Liver (tissue), 8 donors: ENCODE measurements at regions not wholly inside any gene's neighbourhood (a gene's known extent, or its start where the extent isn't known, plus 50 kb on each side); places are given as distances from the start of the nearest gene placed in this dataset.

Experiments used
- DNase-seq: peaks from one replicate; pipeline ENCODE4 v3.0.0-alpha.2; 2017; ENCODE audit warnings: low spot score
- H3K27ac ChIP-seq, 2 donors: one replicate each; pipeline ENCODE4 v1.7.0; 2013; ENCODE audit warnings: inconsistent platforms in 2 of 2, low read length in 2 of 2, control low read depth in 1 of 2, low read depth in 1 of 2, mild to moderate bottlenecking in 1 of 2
- H3K27me3 ChIP-seq, 4 donors: one replicate each; pipeline versions ENCODE4 v1.6.1 to v1.7.0; 2013; ENCODE audit warnings: low read length in 3 of 4, inconsistent platforms in 1 of 4, mild to moderate bottlenecking in 1 of 4, moderate library complexity in 1 of 4; ENCODE audit not compliant: control insufficient read depth in 4 of 4, insufficient read depth in 4 of 4
- H3K36me3 ChIP-seq, 4 donors: one replicate each; pipeline versions ENCODE4 v1.6.1 to v1.7.0; 2013; ENCODE audit warnings: low read length in 3 of 4, mild to moderate bottlenecking in 3 of 4, low read depth in 1 of 4, moderate library complexity in 1 of 4; ENCODE audit not compliant: control insufficient read depth in 4 of 4, insufficient read depth in 3 of 4
- H3K4me1 ChIP-seq, 4 donors: one replicate each; pipeline versions ENCODE4 v1.6.1 to v1.7.0; 2013; ENCODE audit warnings: low read length in 3 of 4, mild to moderate bottlenecking in 3 of 4, moderate library complexity in 1 of 4; ENCODE audit not compliant: control insufficient read depth in 4 of 4, insufficient read depth in 4 of 4
- H3K4me3 ChIP-seq, 3 donors: one replicate each; pipeline versions ENCODE4 v1.6.1 to v1.7.0; 2013; ENCODE audit warnings: low read length in 3 of 3, control low read depth in 1 of 3, low read depth in 1 of 3, mild to moderate bottlenecking in 1 of 3
- H3K9ac ChIP-seq, 2 donors: one replicate each; pipeline ENCODE4 v1.7.0; 2013; ENCODE audit warnings: low read length in 2 of 2, mild to moderate bottlenecking in 2 of 2, moderate library complexity in 2 of 2, control low read depth in 1 of 2, low read depth in 1 of 2
- H3K9me3 ChIP-seq, 4 donors: one replicate each; pipeline versions ENCODE4 v1.6.1 to v1.7.0; 2013; ENCODE audit warnings: low read length in 3 of 4; ENCODE audit not compliant: control insufficient read depth in 4 of 4
- EGR1 ChIP-seq, 2 donors: IDR thresholded peaks; 2 replicates each; pipeline ENCODE4 v1.6.1; 2016 to 2018; ENCODE audit warnings: antibody characterized with exemption in 2 of 2, low read depth in 2 of 2
- FOXA1 ChIP-seq: IDR thresholded peaks from 2 replicates; pipeline ENCODE4 v1.6.1; 2016; ENCODE audit warnings: antibody characterized with exemption
- FOXA2 ChIP-seq: IDR thresholded peaks from 2 replicates; pipeline ENCODE4 v1.6.1; 2016; ENCODE audit warnings: antibody characterized with exemption
- GABPA ChIP-seq, 2 donors: IDR thresholded peaks in 1 of 2; conservative IDR thresholded peaks in 1 of 2; 2 replicates each; pipeline ENCODE4 v1.6.1; 2016; ENCODE audit warnings: antibody characterized with exemption in 2 of 2, mild to moderate bottlenecking in 1 of 2, moderate library complexity in 1 of 2
- HNF4A ChIP-seq, 2 donors: conservative IDR thresholded peaks; 2 replicates each; pipeline ENCODE4 v1.6.1; 2016; ENCODE audit warnings: antibody characterized with exemption in 2 of 2, mild to moderate bottlenecking in 2 of 2
- HNF4G ChIP-seq: IDR thresholded peaks from 2 replicates; pipeline ENCODE4 v1.6.1; 2016; ENCODE audit warnings: antibody characterized with exemption
- JUND ChIP-seq, 2 donors: IDR thresholded peaks; 2 replicates each; pipeline ENCODE4 v1.6.1; 2016; ENCODE audit warnings: antibody characterized with exemption in 2 of 2
- NR2F2 ChIP-seq: IDR thresholded peaks from 2 replicates; pipeline ENCODE4 v1.6.1; 2016; ENCODE audit warnings: antibody characterized with exemption
- RAD21 ChIP-seq, 2 donors: IDR thresholded peaks; 2 replicates each; pipeline ENCODE4 v1.6.1; 2016; ENCODE audit warnings: antibody characterized with exemption in 2 of 2, mild to moderate bottlenecking in 2 of 2
- RXRA ChIP-seq, 2 donors: IDR thresholded peaks; 2 replicates each; pipeline ENCODE4 v1.6.1; 2017 to 2018; ENCODE audit warnings: antibody characterized with exemption in 2 of 2, mild to moderate bottlenecking in 1 of 2
- SP1 ChIP-seq: IDR thresholded peaks from 2 replicates; pipeline ENCODE4 v1.6.1; 2018; ENCODE audit warnings: antibody characterized with exemption, mild to moderate bottlenecking
- TAF1 ChIP-seq: conservative IDR thresholded peaks from 2 replicates; pipeline ENCODE4 v1.6.1; 2016; ENCODE audit warnings: antibody characterized with exemption, mild to moderate bottlenecking
- YY1 ChIP-seq: IDR thresholded peaks from 2 replicates; pipeline ENCODE4 v1.6.1; 2016; ENCODE audit warnings: antibody characterized with exemption, mild to moderate bottlenecking
- WGBS: extraction: QIAGEN DNeasy Blood & Tissue Kit; methylation state at CpG from one replicate; pipeline ENCODE4 v1.1.7; 2013; 5-methylcytosine and 5-hydroxymethylcytosine counted together
- TF ChIP-seq, protein P1 (sequence below): IDR thresholded peaks from 2 replicates; pipeline ENCODE4 v1.6.1; 2016; ENCODE audit warnings: antibody characterized with exemption
- TF ChIP-seq, protein P2 (sequence below): IDR thresholded peaks from 2 replicates; pipeline ENCODE4 v1.6.1; 2016; ENCODE audit warnings: antibody characterized with exemption
- TF ChIP-seq, protein P3 (sequence below): IDR thresholded peaks from 2 replicates; pipeline ENCODE4 v1.6.1; 2016; ENCODE audit warnings: antibody characterized with exemption, mild to moderate bottlenecking
- TF ChIP-seq, protein P4 (sequence below): IDR thresholded peaks from 2 replicates; pipeline ENCODE4 v1.6.1; 2016; ENCODE audit warnings: antibody characterized with exemption
- TF ChIP-seq, protein P5 (sequence below): fragments of 150-350 bp; IDR thresholded peaks from 2 replicates; pipeline ENCODE4 v1.5.1; 2017; ENCODE audit warnings: improper control_type of control experiment, low read depth, low read length; ENCODE audit not compliant: missing input control
- donor health status: healthy.
- donor health status: healthy.
- donor health status: healthy.
- donor health status: healthy.
- donor health status: healthy.

DNA sequence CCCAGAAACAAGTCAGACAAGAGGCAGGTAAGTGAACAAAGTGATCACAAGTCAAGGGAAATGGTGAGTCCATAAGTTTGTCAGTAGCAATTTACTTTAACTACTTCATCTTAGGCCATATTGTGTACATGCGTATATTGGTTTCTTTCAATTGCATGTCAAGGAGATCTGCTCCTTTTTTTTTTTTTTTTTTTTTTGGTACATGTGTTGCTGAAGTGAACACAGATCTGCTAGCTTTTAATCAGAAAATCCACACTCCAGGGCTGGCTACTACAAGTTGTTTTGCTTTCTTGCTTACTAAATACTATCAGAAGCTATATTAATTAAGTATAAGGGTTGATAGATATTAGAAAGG is 985.1 kb downstream of the TSN start:
- H3K9ac ChIP-seq: no peak overlapping the region
- 96% methylated on average over 1 of the region's 1 CpG for WGBS

DNA sequence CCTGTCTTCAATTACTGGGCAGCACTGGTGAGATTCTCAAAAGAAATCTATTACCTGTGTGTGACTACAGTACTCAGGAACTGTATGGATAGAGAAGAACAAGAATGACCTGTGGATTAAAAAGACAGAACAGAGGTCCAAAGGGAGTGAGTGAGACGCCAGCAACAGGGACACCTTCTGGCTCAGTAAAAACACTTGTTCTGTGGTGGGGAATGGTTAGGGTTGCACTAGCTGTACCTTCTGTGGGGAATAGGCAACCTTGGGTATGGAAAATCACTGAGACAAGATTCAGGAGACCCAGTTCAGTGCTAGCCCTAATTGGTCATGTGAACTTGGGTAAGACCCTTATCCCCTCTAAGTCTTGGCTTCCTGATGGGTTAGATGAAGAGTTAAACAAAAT is 986.0 kb downstream of the TSN start:
- WGBS: 70% methylated on average over 1 of the region's 1 CpG
- no peaks in the 10 kb centered on the region for H3K4me1 ChIP-seq
- no peaks in the 10 kb centered on the region for H3K9me3 ChIP-seq
- H3K36me3 ChIP-seq: no peaks in the 10 kb centered on the region
- H3K27me3 ChIP-seq: no peaks in the 10 kb centered on the region
- no peak overlapping the region for H3K27ac ChIP-seq
- H3K9ac ChIP-seq: no peak overlapping the region
- no peak for DNase-seq
- no peak overlapping the region for H3K4me3 ChIP-seq
- TF ChIP-seq GABPA (IDR thresholded peaks at IDR 0.05 in 1 of 2, conservative IDR thresholded peaks at IDR 0.05 in 1 of 2) (no peak), NR2F2 (no peak), RAD21 (IDR thresholded peaks at IDR 0.05) (no peak), FOXA1 (no peak), FOXA2 (no peak), TAF1 (no peak), EGR1 (IDR thresholded peaks at IDR 0.05; ENCODE audit: low read depth in 2 of 2) (no peak), HNF4G (no peak), JUND (IDR thresholded peaks at IDR 0.05) (no peak), HNF4A (conservative IDR thresholded peaks at IDR 0.05) (no peak), SP1 (no peak), YY1 (no peak), RXRA (IDR thresholded peaks at IDR 0.05) (no peak)
- TF ChIP-seq, protein P1, sequence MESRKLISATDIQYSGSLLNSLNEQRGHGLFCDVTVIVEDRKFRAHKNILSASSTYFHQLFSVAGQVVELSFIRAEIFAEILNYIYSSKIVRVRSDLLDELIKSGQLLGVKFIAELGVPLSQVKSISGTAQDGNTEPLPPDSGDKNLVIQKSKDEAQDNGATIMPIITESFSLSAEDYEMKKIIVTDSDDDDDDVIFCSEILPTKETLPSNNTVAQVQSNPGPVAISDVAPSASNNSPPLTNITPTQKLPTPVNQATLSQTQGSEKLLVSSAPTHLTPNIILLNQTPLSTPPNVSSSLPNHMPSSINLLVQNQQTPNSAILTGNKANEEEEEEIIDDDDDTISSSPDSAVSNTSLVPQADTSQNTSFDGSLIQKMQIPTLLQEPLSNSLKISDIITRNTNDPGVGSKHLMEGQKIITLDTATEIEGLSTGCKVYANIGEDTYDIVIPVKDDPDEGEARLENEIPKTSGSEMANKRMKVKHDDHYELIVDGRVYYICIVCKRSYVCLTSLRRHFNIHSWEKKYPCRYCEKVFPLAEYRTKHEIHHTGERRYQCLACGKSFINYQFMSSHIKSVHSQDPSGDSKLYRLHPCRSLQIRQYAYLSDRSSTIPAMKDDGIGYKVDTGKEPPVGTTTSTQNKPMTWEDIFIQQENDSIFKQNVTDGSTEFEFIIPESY: no peak
- TF ChIP-seq, protein P2, sequence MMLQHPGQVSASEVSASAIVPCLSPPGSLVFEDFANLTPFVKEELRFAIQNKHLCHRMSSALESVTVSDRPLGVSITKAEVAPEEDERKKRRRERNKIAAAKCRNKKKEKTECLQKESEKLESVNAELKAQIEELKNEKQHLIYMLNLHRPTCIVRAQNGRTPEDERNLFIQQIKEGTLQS: no peak
- TF ChIP-seq, protein P3, sequence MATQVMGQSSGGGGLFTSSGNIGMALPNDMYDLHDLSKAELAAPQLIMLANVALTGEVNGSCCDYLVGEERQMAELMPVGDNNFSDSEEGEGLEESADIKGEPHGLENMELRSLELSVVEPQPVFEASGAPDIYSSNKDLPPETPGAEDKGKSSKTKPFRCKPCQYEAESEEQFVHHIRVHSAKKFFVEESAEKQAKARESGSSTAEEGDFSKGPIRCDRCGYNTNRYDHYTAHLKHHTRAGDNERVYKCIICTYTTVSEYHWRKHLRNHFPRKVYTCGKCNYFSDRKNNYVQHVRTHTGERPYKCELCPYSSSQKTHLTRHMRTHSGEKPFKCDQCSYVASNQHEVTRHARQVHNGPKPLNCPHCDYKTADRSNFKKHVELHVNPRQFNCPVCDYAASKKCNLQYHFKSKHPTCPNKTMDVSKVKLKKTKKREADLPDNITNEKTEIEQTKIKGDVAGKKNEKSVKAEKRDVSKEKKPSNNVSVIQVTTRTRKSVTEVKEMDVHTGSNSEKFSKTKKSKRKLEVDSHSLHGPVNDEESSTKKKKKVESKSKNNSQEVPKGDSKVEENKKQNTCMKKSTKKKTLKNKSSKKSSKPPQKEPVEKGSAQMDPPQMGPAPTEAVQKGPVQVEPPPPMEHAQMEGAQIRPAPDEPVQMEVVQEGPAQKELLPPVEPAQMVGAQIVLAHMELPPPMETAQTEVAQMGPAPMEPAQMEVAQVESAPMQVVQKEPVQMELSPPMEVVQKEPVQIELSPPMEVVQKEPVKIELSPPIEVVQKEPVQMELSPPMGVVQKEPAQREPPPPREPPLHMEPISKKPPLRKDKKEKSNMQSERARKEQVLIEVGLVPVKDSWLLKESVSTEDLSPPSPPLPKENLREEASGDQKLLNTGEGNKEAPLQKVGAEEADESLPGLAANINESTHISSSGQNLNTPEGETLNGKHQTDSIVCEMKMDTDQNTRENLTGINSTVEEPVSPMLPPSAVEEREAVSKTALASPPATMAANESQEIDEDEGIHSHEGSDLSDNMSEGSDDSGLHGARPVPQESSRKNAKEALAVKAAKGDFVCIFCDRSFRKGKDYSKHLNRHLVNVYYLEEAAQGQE: no peak
- TF ChIP-seq, protein P4, sequence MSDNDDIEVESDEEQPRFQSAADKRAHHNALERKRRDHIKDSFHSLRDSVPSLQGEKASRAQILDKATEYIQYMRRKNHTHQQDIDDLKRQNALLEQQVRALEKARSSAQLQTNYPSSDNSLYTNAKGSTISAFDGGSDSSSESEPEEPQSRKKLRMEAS: no peak

More for the DNA sequence above, 985.1 kb downstream of the TSN start:
- no peak for DNase-seq
- Histone ChIP-seq H3K27ac (no peak overlapping the region), H3K4me3 (no peak overlapping the region), H3K4me1 (no peaks in the 10 kb centered on the region), H3K27me3 (no peaks in the 10 kb centered on the region), H3K36me3 (no peaks in the 10 kb centered on the region), H3K9me3 (no peaks in the 10 kb centered on the region)
- TF ChIP-seq EGR1 (IDR thresholded peaks at IDR 0.05; ENCODE audit: low read depth in 2 of 2) (no peak), FOXA1 (no peak), YY1 (no peak), HNF4G (no peak), RAD21 (IDR thresholded peaks at IDR 0.05) (no peak), JUND (IDR thresholded peaks at IDR 0.05) (no peak), GABPA (IDR thresholded peaks at IDR 0.05 in 1 of 2, conservative IDR thresholded peaks at IDR 0.05 in 1 of 2) (no peak)
- TF ChIP-seq, protein P1: no peak
- TF ChIP-seq, protein P5, sequence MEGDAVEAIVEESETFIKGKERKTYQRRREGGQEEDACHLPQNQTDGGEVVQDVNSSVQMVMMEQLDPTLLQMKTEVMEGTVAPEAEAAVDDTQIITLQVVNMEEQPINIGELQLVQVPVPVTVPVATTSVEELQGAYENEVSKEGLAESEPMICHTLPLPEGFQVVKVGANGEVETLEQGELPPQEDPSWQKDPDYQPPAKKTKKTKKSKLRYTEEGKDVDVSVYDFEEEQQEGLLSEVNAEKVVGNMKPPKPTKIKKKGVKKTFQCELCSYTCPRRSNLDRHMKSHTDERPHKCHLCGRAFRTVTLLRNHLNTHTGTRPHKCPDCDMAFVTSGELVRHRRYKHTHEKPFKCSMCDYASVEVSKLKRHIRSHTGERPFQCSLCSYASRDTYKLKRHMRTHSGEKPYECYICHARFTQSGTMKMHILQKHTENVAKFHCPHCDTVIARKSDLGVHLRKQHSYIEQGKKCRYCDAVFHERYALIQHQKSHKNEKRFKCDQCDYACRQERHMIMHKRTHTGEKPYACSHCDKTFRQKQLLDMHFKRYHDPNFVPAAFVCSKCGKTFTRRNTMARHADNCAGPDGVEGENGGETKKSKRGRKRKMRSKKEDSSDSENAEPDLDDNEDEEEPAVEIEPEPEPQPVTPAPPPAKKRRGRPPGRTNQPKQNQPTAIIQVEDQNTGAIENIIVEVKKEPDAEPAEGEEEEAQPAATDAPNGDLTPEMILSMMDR: no peak
- TF ChIP-seq, protein P2: no peak
- TF ChIP-seq, protein P4: no peak
